Chondrocyte (in vitro differentiated cells): ENCODE measurements at regions not wholly inside any gene's neighbourhood (a gene's known extent, or its start where the extent isn't known, plus 50 kb on each side); places are given as distances from the start of the nearest gene placed in this dataset.

Source experiments
- DNase-seq: peaks from one replicate; pipeline ENCODE4 v3.0.0; 2021; ENCODE audit warnings: mixed read lengths, low spot score
- H3K27ac Mint-ChIP-seq: one replicate; pipeline ENCODE4 v1.8.0; 2021; ENCODE audit warnings: mild to moderate bottlenecking, moderate library complexity, mixed read lengths; ENCODE audit not compliant: unreplicated experiment
- H3K27me3 Mint-ChIP-seq: 2 replicates; pipeline ENCODE4 v1.8.0; 2021; ENCODE audit warnings: low read depth, mixed read lengths
- H3K36me3 Mint-ChIP-seq: 2 replicates; pipeline ENCODE4 v1.8.0; 2021; ENCODE audit warnings: low read depth, mixed read lengths
- H3K4me1 Mint-ChIP-seq: 2 replicates; pipeline ENCODE4 v1.8.0; 2021; ENCODE audit warnings: low read depth, mild to moderate bottlenecking, mixed read lengths
- H3K4me3 Mint-ChIP-seq: one replicate; pipeline ENCODE4 v1.8.0; 2021; ENCODE audit warnings: mild to moderate bottlenecking, moderate library complexity, mixed read lengths; ENCODE audit not compliant: unreplicated experiment
- H3K9me3 Mint-ChIP-seq: 2 replicates; pipeline ENCODE4 v1.8.0; 2021; ENCODE audit warnings: low read depth, mixed read lengths
- CTCF ChIP-seq: fragments of 200-600 bp; sonication (generic); IDR thresholded peaks from 2 replicates; pipeline ENCODE4 v1.5.0; 2021; ENCODE audit warnings: antibody characterized with exemption, mild to moderate bottlenecking, moderate library complexity

GRCh38 chr1:83548311-83548710 lies 450.6 kb downstream of the TTLL7 start:
- no peak overlapping the region for H3K27ac Mint-ChIP-seq
- no peak overlapping the region for H3K4me3 Mint-ChIP-seq
- no peaks in the 10 kb centered on the region for H3K27me3 Mint-ChIP-seq
- DNase-seq = no peak
- peaks cover 12% of the 10 kb centered on the region for H3K4me1 Mint-ChIP-seq
- no peak for TF ChIP-seq CTCF
- H3K9me3 Mint-ChIP-seq = peaks cover 7% of the 10 kb centered on the region
- no peaks in the 10 kb centered on the region for H3K36me3 Mint-ChIP-seq

GRCh38 chr1:83547901-83548300 lies 451.0 kb downstream of the TTLL7 start:
- Mint-ChIP-seq H3K27ac (no peak overlapping the region), H3K9me3 (peaks cover 7% of the 10 kb centered on the region), H3K36me3 (no peaks in the 10 kb centered on the region), H3K4me3 (no peak overlapping the region), H3K4me1 (peaks cover 16% of the 10 kb centered on the region), H3K27me3 (no peaks in the 10 kb centered on the region)
- DNase-seq = no peak
- TF ChIP-seq CTCF = no peak

GRCh38 chr1:83546874-83547273 lies 452.1 kb downstream of the TTLL7 start:
- no peak for DNase-seq
- Mint-ChIP-seq H3K4me1 (peaks cover 16% of the 10 kb centered on the region), H3K27me3 (no peaks in the 10 kb centered on the region), H3K9me3 (peaks cover 7% of the 10 kb centered on the region), H3K27ac (no peak overlapping the region), H3K36me3 (no peaks in the 10 kb centered on the region), H3K4me3 (no peak overlapping the region)
- TF ChIP-seq CTCF = no peak

- no peaks in the 10 kb centered on the region for H3K27me3 Mint-ChIP-seq
- TF ChIP-seq CTCF = peak; percentile 42
- peaks cover 3% of the 10 kb centered on the region for H3K9me3 Mint-ChIP-seq
- H3K4me1 Mint-ChIP-seq = peaks cover 8% of the 10 kb centered on the region
- H3K36me3 Mint-ChIP-seq = no peaks in the 10 kb centered on the region
- DNase-seq = no peak
- H3K27ac Mint-ChIP-seq = no peak overlapping the region
- H3K4me3 Mint-ChIP-seq = no peak overlapping the region
Observed at GRCh38 chr1:83545066-83545862, 453.7 kb downstream of the TTLL7 start.

- Mint-ChIP-seq H3K27me3 (no peaks in the 10 kb centered on the region), H3K9me3 (peaks cover 3% of the 10 kb centered on the region), H3K27ac (no peak overlapping the region), H3K36me3 (no peaks in the 10 kb centered on the region), H3K4me3 (no peak overlapping the region), H3K4me1 (peaks cover 8% of the 10 kb centered on the region)
- TF ChIP-seq CTCF = no peak
- DNase-seq = no peak
Observed at GRCh38 chr1:83543222-83543973, 455.5 kb downstream of the TTLL7 start.
